H1 (cell line): ENCODE measurements at regions not wholly inside any gene's neighbourhood (a gene's known extent, or its start where the extent isn't known, plus 50 kb on each side); places are given as distances from the start of the nearest gene placed in this dataset.

Source experiments
- CTCF ChIA-PET: fragments of 300-600 bp; sonication (Branson Sonifier 250); formaldehyde crosslinking; loops from one replicate; lab custom pipeline; 2021; ENCODE audit not compliant: partially characterized antibody; lab: Charles Lee
- POLR2A ChIA-PET: fragments of 300-600 bp; sonication (Branson Sonifier 250); formaldehyde crosslinking; loops from one replicate; lab custom pipeline; 2021; ENCODE audit warnings: inconsistent platforms; ENCODE audit not compliant: partially characterized antibody; lab: Charles Lee
- DNase-seq, 2 experiments: peaks; one replicate each; pipeline versions ENCODE4 v3.0.0 to v3.0.0-alpha.2; 2010 to 2022; ENCODE audit warnings: low spot score in 2 of 2, low read depth in 1 of 2, mixed read lengths in 1 of 2
- FAIRE-seq: peaks from 2 replicates; lab custom pipeline; 2011; peaks lifted over from hg19 to GRCh38; lab: Jason Lieb, UNC
- H2AFZ ChIP-seq: 2 replicates; pipeline ENCODE4 v1.8.1; 2012; ENCODE audit warnings: low read length, inconsistent platforms
- H2AK5ac ChIP-seq: 2 replicates; pipeline ENCODE4 v1.6.1; 2013; ENCODE audit warnings: low read depth, low read length
- H2BK120ac ChIP-seq: replicated peaks from 2 replicates; pipeline ENCODE3; 2013; ENCODE audit warnings: low read depth, low read length, inconsistent platforms
- H2BK12ac ChIP-seq: 2 replicates; pipeline ENCODE4 v1.6.1; 2013; ENCODE audit warnings: low read depth, low read length
- H2BK15ac ChIP-seq: 2 replicates; pipeline ENCODE4 v1.6.1; 2013; ENCODE audit warnings: low read length
- H2BK20ac ChIP-seq: 2 replicates; pipeline ENCODE4 v1.6.1; 2013; ENCODE audit warnings: low read length
- H2BK5ac ChIP-seq: 2 replicates; pipeline ENCODE4 v1.6.1; 2013; ENCODE audit warnings: low read depth, low read length
- H3K14ac ChIP-seq: 2 replicates; pipeline ENCODE4 v1.6.1; 2013; ENCODE audit warnings: inconsistent platforms; ENCODE audit not compliant: insufficient read length
- H3K18ac ChIP-seq: 2 replicates; pipeline ENCODE4 v1.6.1; 2013; ENCODE audit warnings: low read length; ENCODE audit errors: extremely low read depth
- H3K23ac ChIP-seq: 2 replicates; pipeline ENCODE4 v1.6.1; 2013; ENCODE audit warnings: inconsistent platforms; ENCODE audit not compliant: insufficient read length
- H3K23me2 ChIP-seq: 2 replicates; pipeline ENCODE4 v1.6.1; 2013; ENCODE audit warnings: low read depth, low read length
- H3K27ac ChIP-seq: 2 replicates; pipeline ENCODE4 v1.6.1; 2011; ENCODE audit warnings: low read depth, low read length, inconsistent platforms
- H3K27me3 ChIP-seq, 4 experiments: replicated peaks in 1 of 4; 1 replicate in 1 of 4; 2 replicates in 3 of 4; pipeline versions ENCODE4 v1.6.1 to v1.8.1; 2011 to 2013; ENCODE audit warnings: low read length in 3 of 4, mild to moderate bottlenecking in 3 of 4, inconsistent platforms in 2 of 4, mixed read lengths in 2 of 4, moderate library complexity in 1 of 4; ENCODE audit not compliant: control insufficient read depth in 3 of 4, insufficient read depth in 3 of 4; ENCODE audit errors: extremely low read depth in 1 of 4
- H3K36me3 ChIP-seq, 4 experiments: 2 replicates each; pipeline versions ENCODE4 v1.6.1 to v1.8.1; 2011 to 2013; ENCODE audit warnings: mild to moderate bottlenecking in 4 of 4, low read length in 3 of 4, moderate library complexity in 2 of 4, control low read depth in 1 of 4, inconsistent platforms in 1 of 4; ENCODE audit not compliant: insufficient read depth in 4 of 4, control insufficient read depth in 2 of 4
- H3K4ac ChIP-seq: replicated peaks from 2 replicates; pipeline ENCODE3; 2013; ENCODE audit warnings: low read length, low read depth, mixed read lengths, inconsistent platforms; ENCODE audit not compliant: insufficient read length
- H3K4me1 ChIP-seq, 4 experiments: replicated peaks in 1 of 4; 1 replicate in 1 of 4; 2 replicates in 3 of 4; pipeline versions ENCODE4 v1.6.1 to v1.8.1; 2011 to 2013; ENCODE audit warnings: low read length in 3 of 4, inconsistent platforms in 2 of 4, mixed read lengths in 1 of 4; ENCODE audit not compliant: insufficient read depth in 4 of 4, control insufficient read depth in 3 of 4
- H3K4me2 ChIP-seq, 2 experiments: 2 replicates each; pipeline versions ENCODE4 v1.6.1 to v1.8.1; 2011 to 2013; ENCODE audit warnings: low read depth in 2 of 2, low read length in 2 of 2, control low read depth in 1 of 2, inconsistent platforms in 1 of 2, mild to moderate bottlenecking in 1 of 2; ENCODE audit not compliant: insufficient read depth in 1 of 2
- H3K4me3 ChIP-seq, 4 experiments: fragments of 200-600, 300-600 bp in 1 of 4; sonication (generic), shearing (Covaris generic), sonication (Bioruptor Twin) in 1 of 4; 2 replicates each; pipeline versions ENCODE4 v1.5.1 to v1.8.1; 2011 to 2016; ENCODE audit warnings: low read length in 4 of 4, low read depth in 3 of 4, control low read depth in 2 of 4, inconsistent platforms in 2 of 4, mild to moderate bottlenecking in 2 of 4, mixed read lengths in 1 of 4, moderate library complexity in 1 of 4; ENCODE audit not compliant: insufficient read depth in 2 of 4; ENCODE audit errors: extremely low read depth in 1 of 4
- H3K56ac ChIP-seq: replicated peaks from 2 replicates; pipeline ENCODE3; 2013; ENCODE audit warnings: low read depth, mild to moderate bottlenecking, mixed read lengths, low read length, inconsistent platforms; ENCODE audit not compliant: insufficient read length
- H3K79me1 ChIP-seq: 2 replicates; pipeline ENCODE4 v1.6.1; 2013; ENCODE audit warnings: low read depth, low read length, control low read depth
- H3K79me2 ChIP-seq, 2 experiments: 2 replicates each; pipeline versions ENCODE4 v1.6.1 to v1.8.1; 2012 to 2013; ENCODE audit warnings: low read length in 2 of 2, mild to moderate bottlenecking in 2 of 2, inconsistent platforms in 1 of 2; ENCODE audit not compliant: insufficient read depth in 2 of 2, control insufficient read depth in 1 of 2
- H3K9ac ChIP-seq, 4 experiments: replicated peaks in 1 of 4; 1 replicate in 1 of 4; 2 replicates in 3 of 4; pipeline versions ENCODE4 v1.6.1 to v1.8.1; 2011 to 2013; ENCODE audit warnings: low read depth in 3 of 4, low read length in 3 of 4, control low read depth in 2 of 4, mild to moderate bottlenecking in 2 of 4, moderate library complexity in 2 of 4, inconsistent platforms in 1 of 4; ENCODE audit errors: extremely low read depth in 1 of 4
- H3K9me3 ChIP-seq, 2 experiments: 2 replicates each; pipeline versions ENCODE4 v1.6.1 to v1.8.1; 2012 to 2013; ENCODE audit warnings: mild to moderate bottlenecking in 2 of 2, moderate library complexity in 2 of 2, control low read depth in 1 of 2, inconsistent platforms in 1 of 2, low read depth in 1 of 2, low read length in 1 of 2, mixed read lengths in 1 of 2; ENCODE audit not compliant: insufficient read depth in 2 of 2
- H4K20me1 ChIP-seq, 2 experiments: replicated peaks in 1 of 2; 2 replicates each; pipeline versions ENCODE3 to v1.8.1; 2011 to 2013; ENCODE audit warnings: inconsistent platforms in 2 of 2, low read length in 2 of 2, mild to moderate bottlenecking in 1 of 2; ENCODE audit not compliant: insufficient read depth in 2 of 2, control insufficient read depth in 1 of 2
- H4K5ac ChIP-seq: 2 replicates; pipeline ENCODE4 v1.6.1; 2013; ENCODE audit warnings: low read length, low read depth, mixed read lengths, inconsistent platforms; ENCODE audit not compliant: insufficient read length
- H4K8ac ChIP-seq: 2 replicates; pipeline ENCODE4 v1.8.0; 2013; ENCODE audit warnings: mild to moderate bottlenecking, moderate library complexity, low read length, inconsistent platforms; ENCODE audit not compliant: insufficient read depth; ENCODE audit errors: extremely low read depth
- H4K91ac ChIP-seq: replicated peaks from 2 replicates; pipeline ENCODE3; 2013; ENCODE audit warnings: low read length, mixed read lengths, inconsistent platforms; ENCODE audit not compliant: insufficient read length
- ASH2L ChIP-seq: fragments of 200-600, 300-600 bp; sonication (generic); IDR thresholded peaks from one replicate; pipeline ENCODE4 v1.7.1; 2017; ENCODE audit warnings: low read length
- BRCA1 ChIP-seq: IDR thresholded peaks from 2 replicates; pipeline ENCODE4 v1.6.1; 2012; ENCODE audit warnings: low read depth, low read length, improper control_type of control experiment
- CBX5 ChIP-seq: fragments of 300-800, 300-1000 bp; sonication (generic); IDR thresholded peaks from 2 replicates; pipeline ENCODE4 v1.7.1; 2016; ENCODE audit warnings: antibody characterized with exemption, low read length, low read depth
- GABPA ChIP-seq: IDR thresholded peaks from 2 replicates; pipeline ENCODE4 v1.6.1; 2011; ENCODE audit warnings: mild to moderate bottlenecking, low read length, moderate library complexity, borderline replicate concordance; ENCODE audit not compliant: insufficient read depth
- MAFK ChIP-seq: IDR thresholded peaks from 2 replicates; pipeline ENCODE4 v1.6.1; 2012; ENCODE audit warnings: low read depth, mild to moderate bottlenecking, improper control_type of control experiment, low read length
- RAD21 ChIP-seq, 2 experiments: IDR thresholded peaks in 1 of 2; conservative IDR thresholded peaks in 1 of 2; 2 replicates each; pipeline ENCODE4 v1.6.1; 2011; ENCODE audit warnings: low read depth in 2 of 2, low read length in 2 of 2, improper control_type of control experiment in 1 of 2, inconsistent platforms in 1 of 2, mild to moderate bottlenecking in 1 of 2, moderate library complexity in 1 of 2
- SAP30 ChIP-seq: fragments of 300-600 bp; sonication (generic); IDR thresholded peaks from 2 replicates; pipeline ENCODE4 v1.7.1; 2012; ENCODE audit warnings: low read length, moderate library complexity, mild to moderate bottlenecking, inconsistent platforms; ENCODE audit not compliant: insufficient read depth, insufficient replicate concordance
- TAF7 ChIP-seq: optimal IDR thresholded peaks from 2 replicates; pipeline ENCODE3; 2011; ENCODE audit warnings: low read depth, mild to moderate bottlenecking, inconsistent platforms, low read length, moderate library complexity, borderline replicate concordance
- WGBS, 2 experiments: shearing (Covaris generic) in 1 of 2; methylation state at CpG; one replicate each; pipeline versions ENCODE4 v1.1.6 to v1.1.7; 2013 to 2015; ENCODE audit warnings: low lambda C conversion rate in 2 of 2, mixed read lengths in 2 of 2, inconsistent platforms in 1 of 2, low coverage in 1 of 2, missing lambda C conversion rate in 1 of 2; ENCODE audit not compliant: insufficient replicate concordance in 2 of 2, insufficient coverage in 1 of 2, insufficient read length in 1 of 2; ENCODE audit errors: extremely low coverage in 1 of 2, missing lambda C conversion rate in 1 of 2; 5-methylcytosine and 5-hydroxymethylcytosine counted together

DNA sequence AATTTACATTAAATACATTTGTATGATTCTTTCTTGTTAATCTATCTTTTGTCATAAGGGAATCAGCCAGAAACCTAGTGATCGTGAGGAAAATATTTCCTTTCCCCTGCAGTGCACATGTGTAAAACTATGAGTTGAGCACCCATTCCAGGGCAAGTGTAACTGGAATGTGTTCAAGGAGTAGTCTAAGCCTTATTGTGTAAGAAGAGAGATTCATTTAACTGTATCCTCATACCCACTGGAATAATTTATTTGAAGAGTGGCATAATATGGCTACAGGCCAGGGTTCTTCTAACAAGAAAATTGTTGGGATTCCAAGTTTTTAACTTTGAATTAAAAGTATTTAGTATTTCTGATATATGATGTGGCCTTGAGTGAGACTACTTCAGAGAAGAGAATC, 1692.7 kb downstream of the EFNA5 start:
- H4K5ac ChIP-seq, result no peak overlapping the region
- CTCF ChIA-PET, result interaction anchor here (0.7 to 0.8 kb wide), 2 partner anchors 16 to 126 kb away, joined by 3 read pairs; no protein-coding TSS in a partner anchor
- H3K27ac ChIP-seq, result no peak overlapping the region
- H2AFZ ChIP-seq, result no peak overlapping the region
- H3K9ac ChIP-seq, result no peak overlapping the region
- no peak overlapping the region for H2BK15ac ChIP-seq
- no peaks in the 10 kb centered on the region for H3K36me3 ChIP-seq
- POLR2A ChIA-PET, result no interaction called here
- TF ChIP-seq TAF7 (no peak), CBX5 (no peak), ASH2L (no peak), GABPA (no peak), MAFK (no peak), BRCA1 (no peak), SAP30 (no peak), RAD21 (IDR thresholded peaks at IDR 0.05 in 1 of 2, conservative IDR thresholded peaks at IDR 0.05 in 1 of 2; ENCODE audit: low read depth in 2 of 2, low read length in 2 of 2) (no peak)
- 88% methylated on average over 1 of the region's 1 CpG; no CpG with 5 or more reads in 1 of the 2 experiments for WGBS, 2 experiments
- no peak for DNase-seq
- no peaks in the 10 kb centered on the region for H4K20me1 ChIP-seq
- H3K4me1 ChIP-seq, result no peaks in the 10 kb centered on the region
- no peaks in the 10 kb centered on the region for H3K23me2 ChIP-seq
- no peak overlapping the region for H2AK5ac ChIP-seq
- no peak overlapping the region for H2BK20ac ChIP-seq
- H3K56ac ChIP-seq, result no peak overlapping the region
- H2BK12ac ChIP-seq, result no peak overlapping the region
- H3K4me2 ChIP-seq, result no peak overlapping the region
- no peak overlapping the region for H3K4ac ChIP-seq
- FAIRE-seq, result no peak
- H3K4me3 ChIP-seq, result no peak overlapping the region
- H3K9me3 ChIP-seq, result peaks cover 3 to 5% of the 10 kb centered on the region in 2 experiments; a peak in 2 of 4 replicates
- no peak overlapping the region for H2BK120ac ChIP-seq
- H3K79me2 ChIP-seq, result no peaks in the 10 kb centered on the region
- H3K27me3 ChIP-seq, result no peaks in the 10 kb centered on the region
- no peak overlapping the region for H2BK5ac ChIP-seq
- H3K79me1 ChIP-seq, result no peaks in the 10 kb centered on the region
- no peak overlapping the region for H3K18ac ChIP-seq
- no peak overlapping the region for H4K91ac ChIP-seq
- H4K8ac ChIP-seq, result no peak overlapping the region
- no peak overlapping the region for H3K14ac ChIP-seq
- no peak overlapping the region for H3K23ac ChIP-seq
